GM12878 (cell line): ENCODE measurements at regions not wholly inside any gene's neighbourhood (a gene's known extent, or its start where the extent isn't known, plus 50 kb on each side); places are given as distances from the start of the nearest gene placed in this dataset.

Experiments used
- ATAC-seq: fragments of 200-7000 bp; cut with Tn5 transposase; 3 replicates; pipeline ENCODE4 v1.9.1; 2020; ENCODE audit warnings: mild to moderate bottlenecking, moderate library complexity
- BruUV-seq: library from RNA; stranded (reverse); fragments of 400-500 nt; replicated peaks from 2 replicates; lab custom pipeline; 2021; lab: Mats Ljungman, UMichigan
- CTCF ChIA-PET: fragments of 300-600 bp; sonication (Branson Sonifier 250); formaldehyde crosslinking; extraction: SDS; loops from one replicate; lab custom pipeline; 2021; ENCODE audit warnings: inconsistent platforms; lab: Yijun Ruan, JAX
- POLR2A ChIA-PET: fragments of 350-600 bp; formaldehyde crosslinking; extraction: SDS; loops from one replicate; lab custom pipeline; 2021; ENCODE audit warnings: inconsistent platforms; lab: Charles Lee
- RAD21 ChIA-PET: fragments of 300-600 bp; sonication (Branson Sonifier 250); formaldehyde crosslinking; loops from one replicate; lab custom pipeline; 2023; ENCODE audit warnings: antibody characterized with exemption; ENCODE audit not compliant: unreplicated experiment; lab: Charles Lee
- SMC1A ChIA-PET: fragments of 300-600 bp; sonication (Branson Sonifier 250); formaldehyde crosslinking; loops from one replicate; lab custom pipeline; 2023; ENCODE audit not compliant: unreplicated experiment, uncharacterized antibody; lab: Charles Lee
- DNase-seq: peaks from one replicate; pipeline ENCODE4 v3.0.0-alpha.2; 2011; ENCODE audit warnings: low read depth, low spot score
- FAIRE-seq: peaks from 3 replicates; lab custom pipeline; 2011; peaks lifted over from hg19 to GRCh38; lab: Jason Lieb, UNC
- H2AFZ ChIP-seq: 2 replicates; pipeline ENCODE4 v1.6.0; 2011; ENCODE audit warnings: low read depth, low read length, control low read depth; ENCODE audit not compliant: control insufficient read depth
- H3K27ac ChIP-seq: 2 replicates; pipeline ENCODE4 v1.5.1; 2011; ENCODE audit warnings: control low read depth; ENCODE audit not compliant: control insufficient read depth, insufficient read depth
- H3K27me3 ChIP-seq, 2 experiments: replicated peaks in 1 of 2; 2 replicates each; pipeline versions ENCODE4 v1.6.0 to v1.6.1; 2011; ENCODE audit warnings: low read length in 1 of 2; ENCODE audit not compliant: control insufficient read depth in 2 of 2, insufficient read depth in 2 of 2
- H3K36me3 ChIP-seq, 2 experiments: 2 replicates each; pipeline ENCODE4 v1.5.1; 2011; ENCODE audit warnings: low read length in 1 of 2; ENCODE audit not compliant: control insufficient read depth in 2 of 2, insufficient read depth in 2 of 2
- H3K4me1 ChIP-seq: 2 replicates; pipeline ENCODE4 v1.6.1; 2011; ENCODE audit warnings: mild to moderate bottlenecking, low read length, moderate library complexity, mixed read lengths; ENCODE audit not compliant: control insufficient read depth, insufficient read depth
- H3K4me2 ChIP-seq: 2 replicates; pipeline ENCODE4 v1.6.0; 2011; ENCODE audit warnings: control low read depth; ENCODE audit not compliant: control insufficient read depth, insufficient read depth
- H3K4me3 ChIP-seq: fragments of 200-600 bp; sonication (generic); 2 replicates; pipeline ENCODE4 v1.5.1; 2016
- H3K79me2 ChIP-seq: 2 replicates; pipeline ENCODE4 v1.6.0; 2011; ENCODE audit warnings: low read length; ENCODE audit not compliant: control insufficient read depth, insufficient read depth
- H3K9ac ChIP-seq: 2 replicates; pipeline ENCODE4 v1.8.0; 2011; ENCODE audit warnings: low read length, control low read depth, mixed read lengths; ENCODE audit not compliant: control insufficient read depth, insufficient read depth
- H3K9me3 ChIP-seq: replicated peaks from 3 replicates; pipeline ENCODE4 v1.5.1; 2011; ENCODE audit warnings: mild to moderate bottlenecking, low read length; ENCODE audit not compliant: control insufficient read depth, insufficient read depth
- H4K20me1 ChIP-seq: 2 replicates; pipeline ENCODE4 v1.6.0; 2011; ENCODE audit not compliant: control insufficient read depth, insufficient read depth
- ATF2 ChIP-seq: IDR thresholded peaks from 2 replicates; pipeline ENCODE4 v1.6.1; 2012; ENCODE audit warnings: low read length, inconsistent platforms
- ATF7 ChIP-seq: fragments of 450-650 bp; IDR thresholded peaks from 2 replicates; pipeline ENCODE4 v1.6.1; 2016; ENCODE audit warnings: low read depth, mild to moderate bottlenecking
- CBX3 ChIP-seq: fragments of 200-600 bp; sonication (generic); IDR thresholded peaks from 2 replicates; pipeline ENCODE4 v1.6.1; 2016; ENCODE audit warnings: low read depth, borderline replicate concordance
- DPF2 ChIP-seq: fragments of 450-650 bp; IDR thresholded peaks from 2 replicates; pipeline ENCODE4 v1.6.1; 2017; ENCODE audit warnings: mild to moderate bottlenecking
- HDAC6 ChIP-seq: fragments of 200-600 bp; sonication (generic); IDR thresholded peaks from one replicate; pipeline ENCODE4 v1.8.0; 2017; ENCODE audit warnings: antibody characterized with exemption; ENCODE audit not compliant: unreplicated experiment
- HSF1 ChIP-seq: fragments of 150-350 bp; IDR thresholded peaks from 2 replicates; pipeline ENCODE4 v1.6.1; 2014; ENCODE audit warnings: mild to moderate bottlenecking, low read depth, low read length
- MTA2 ChIP-seq: fragments of 450-650 bp; IDR thresholded peaks from 2 replicates; pipeline ENCODE4 v1.6.1; 2016; ENCODE audit warnings: low read depth, mild to moderate bottlenecking, moderate library complexity
- MXI1 ChIP-seq: fragments of 150-350 bp; IDR thresholded peaks from 2 replicates; pipeline ENCODE4 v1.6.1; 2011; ENCODE audit warnings: low read depth, mild to moderate bottlenecking, inconsistent platforms, low read length, improper control_type of control experiment
- PKNOX1 ChIP-seq: fragments of 450-650 bp; IDR thresholded peaks from 2 replicates; pipeline ENCODE4 v1.6.1; 2016; ENCODE audit warnings: mild to moderate bottlenecking
- SPI1 ChIP-seq: IDR thresholded peaks from 2 replicates; pipeline ENCODE4 v1.6.1; 2011; ENCODE audit warnings: low read depth, mild to moderate bottlenecking, low read length, moderate library complexity, borderline replicate concordance; ENCODE audit not compliant: insufficient read depth
- ZNF207 ChIP-seq: fragments of 450-650 bp; IDR thresholded peaks from 2 replicates; pipeline ENCODE4 v1.6.1; 2014; ENCODE audit warnings: antibody characterized with exemption, mild to moderate bottlenecking, borderline replicate concordance
- WGBS: methylation state at CpG from one replicate; pipeline ENCODE4 v1.1.6; 2016; ENCODE audit warnings: low lambda C conversion rate; ENCODE audit not compliant: insufficient replicate concordance, insufficient coverage; ENCODE audit errors: missing lambda C conversion rate; 5-methylcytosine and 5-hydroxymethylcytosine counted together
- in situ Hi-C: fragments of 300-500 bp; cut with MboI; formaldehyde crosslinking; loops from 9 replicates; pipeline ENCODE4 v1.14.3; 2018; ENCODE audit warnings: mixed read lengths
- intact Hi-C: fragments of 100-400 bp; cut with micrococcal nuclease; formaldehyde crosslinking; loops from one replicate; pipeline ENCODE4 v1.14.2; 2022; ENCODE audit not compliant: unreplicated experiment
- TF ChIP-seq, protein P1 (sequence below): fragments of 450-650 bp; IDR thresholded peaks from 2 replicates; pipeline ENCODE4 v1.6.1; 2017; ENCODE audit warnings: mild to moderate bottlenecking
- TF ChIP-seq, protein P2 (sequence below): fragments of 450-650 bp; IDR thresholded peaks from 2 replicates; pipeline ENCODE4 v1.6.1; 2017; ENCODE audit warnings: mild to moderate bottlenecking, moderate library complexity

GRCh38 chr16:55406651-55407050, 72.3 kb upstream of the MMP2 start:
- intact Hi-C loops (no loop called here), in situ Hi-C loops (no loop called here)
- SMC1A ChIA-PET = no interaction called here
- 42% methylated on average over 1 of the region's 2 CpGs for WGBS
- no TSS peak for BruUV-seq
- H3K4me1 ChIP-seq = no peaks in the 10 kb centered on the region
- no peak overlapping the region for H3K4me3 ChIP-seq
- ATAC-seq = no peak
- no peaks in the 10 kb centered on the region for H3K79me2 ChIP-seq
- CTCF ChIA-PET = no interaction called here
- no peak overlapping the region for H3K27ac ChIP-seq
- TF ChIP-seq MXI1 (no peak), MTA2 (no peak), ATF2 (no peak), CBX3 (no peak), HDAC6 (no peak), ATF7 (no peak), DPF2 (no peak), HSF1 (no peak), SPI1 (no peak), PKNOX1 (no peak), ZNF207 (no peak)
- TF ChIP-seq, protein P1, sequence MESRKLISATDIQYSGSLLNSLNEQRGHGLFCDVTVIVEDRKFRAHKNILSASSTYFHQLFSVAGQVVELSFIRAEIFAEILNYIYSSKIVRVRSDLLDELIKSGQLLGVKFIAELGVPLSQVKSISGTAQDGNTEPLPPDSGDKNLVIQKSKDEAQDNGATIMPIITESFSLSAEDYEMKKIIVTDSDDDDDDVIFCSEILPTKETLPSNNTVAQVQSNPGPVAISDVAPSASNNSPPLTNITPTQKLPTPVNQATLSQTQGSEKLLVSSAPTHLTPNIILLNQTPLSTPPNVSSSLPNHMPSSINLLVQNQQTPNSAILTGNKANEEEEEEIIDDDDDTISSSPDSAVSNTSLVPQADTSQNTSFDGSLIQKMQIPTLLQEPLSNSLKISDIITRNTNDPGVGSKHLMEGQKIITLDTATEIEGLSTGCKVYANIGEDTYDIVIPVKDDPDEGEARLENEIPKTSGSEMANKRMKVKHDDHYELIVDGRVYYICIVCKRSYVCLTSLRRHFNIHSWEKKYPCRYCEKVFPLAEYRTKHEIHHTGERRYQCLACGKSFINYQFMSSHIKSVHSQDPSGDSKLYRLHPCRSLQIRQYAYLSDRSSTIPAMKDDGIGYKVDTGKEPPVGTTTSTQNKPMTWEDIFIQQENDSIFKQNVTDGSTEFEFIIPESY = no peak
- TF ChIP-seq, protein P2, sequence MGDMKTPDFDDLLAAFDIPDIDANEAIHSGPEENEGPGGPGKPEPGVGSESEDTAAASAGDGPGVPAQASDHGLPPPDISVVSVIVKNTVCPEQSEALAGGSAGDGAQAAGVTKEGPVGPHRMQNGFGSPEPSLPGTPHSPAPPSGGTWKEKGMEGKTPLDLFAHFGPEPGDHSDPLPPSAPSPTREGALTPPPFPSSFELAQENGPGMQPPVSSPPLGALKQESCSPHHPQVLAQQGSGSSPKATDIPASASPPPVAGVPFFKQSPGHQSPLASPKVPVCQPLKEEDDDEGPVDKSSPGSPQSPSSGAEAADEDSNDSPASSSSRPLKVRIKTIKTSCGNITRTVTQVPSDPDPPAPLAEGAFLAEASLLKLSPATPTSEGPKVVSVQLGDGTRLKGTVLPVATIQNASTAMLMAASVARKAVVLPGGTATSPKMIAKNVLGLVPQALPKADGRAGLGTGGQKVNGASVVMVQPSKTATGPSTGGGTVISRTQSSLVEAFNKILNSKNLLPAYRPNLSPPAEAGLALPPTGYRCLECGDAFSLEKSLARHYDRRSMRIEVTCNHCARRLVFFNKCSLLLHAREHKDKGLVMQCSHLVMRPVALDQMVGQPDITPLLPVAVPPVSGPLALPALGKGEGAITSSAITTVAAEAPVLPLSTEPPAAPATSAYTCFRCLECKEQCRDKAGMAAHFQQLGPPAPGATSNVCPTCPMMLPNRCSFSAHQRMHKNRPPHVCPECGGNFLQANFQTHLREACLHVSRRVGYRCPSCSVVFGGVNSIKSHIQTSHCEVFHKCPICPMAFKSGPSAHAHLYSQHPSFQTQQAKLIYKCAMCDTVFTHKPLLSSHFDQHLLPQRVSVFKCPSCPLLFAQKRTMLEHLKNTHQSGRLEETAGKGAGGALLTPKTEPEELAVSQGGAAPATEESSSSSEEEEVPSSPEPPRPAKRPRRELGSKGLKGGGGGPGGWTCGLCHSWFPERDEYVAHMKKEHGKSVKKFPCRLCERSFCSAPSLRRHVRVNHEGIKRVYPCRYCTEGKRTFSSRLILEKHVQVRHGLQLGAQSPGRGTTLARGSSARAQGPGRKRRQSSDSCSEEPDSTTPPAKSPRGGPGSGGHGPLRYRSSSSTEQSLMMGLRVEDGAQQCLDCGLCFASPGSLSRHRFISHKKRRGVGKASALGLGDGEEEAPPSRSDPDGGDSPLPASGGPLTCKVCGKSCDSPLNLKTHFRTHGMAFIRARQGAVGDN = no peak
- H3K9ac ChIP-seq = no peak overlapping the region
- no peaks in the 10 kb centered on the region for H3K27me3 ChIP-seq
- H3K9me3 ChIP-seq = no peaks in the 10 kb centered on the region
- H3K4me2 ChIP-seq = no peak overlapping the region
- no peaks in the 10 kb centered on the region for H3K36me3 ChIP-seq
- no peak overlapping the region for H2AFZ ChIP-seq
- RAD21 ChIA-PET = no interaction called here
- DNase-seq = no peak
- POLR2A ChIA-PET = no interaction called here
- H4K20me1 ChIP-seq = no peaks in the 10 kb centered on the region; the same call in 1 of the 2 replicates
- FAIRE-seq = no peak
